GM21360 (cell line): ENCODE measurements at regions not wholly inside any gene's neighbourhood (a gene's known extent, or its start where the extent isn't known, plus 50 kb on each side); places are given as distances from the start of the nearest gene placed in this dataset.
"Not testable (repeated sequence)": the region's sequence is repeated elsewhere in the genome, so short reads cannot be mapped to it uniquely, and the experiment has no call there.

Source experiments
- ATAC-seq: cut with Tn5 transposase; IDR thresholded peaks from one replicate; pipeline ENCODE4 v1.9.1; 2021; ENCODE audit warnings: mild to moderate bottlenecking, moderate library complexity; ENCODE audit not compliant: unreplicated experiment

GRCh38 chr7:153402721-153403541 lies 643.4 kb downstream of the ACTR3B start:
- no peak for ATAC-seq

GRCh38 chr7:153404124-153404523 lies 644.6 kb downstream of the ACTR3B start:
- ATAC-seq: no peak

- no peak for ATAC-seq
These were observed 645.3 kb downstream of the ACTR3B start for GRCh38 chr7:153404781-153405279.

GRCh38 chr7:153405704-153406485 lies 646.3 kb upstream of the DPP6 start:
- ATAC-seq: no peak

- ATAC-seq: no peak
These were observed 645.7 kb upstream of the DPP6 start for GRCh38 chr7:153406486-153406872.

- no peak for ATAC-seq
These were observed 644.7 kb upstream of the DPP6 start for GRCh38 chr7:153407291-153408046.

GRCh38 chr7:153408360-153409335 lies 643.5 kb upstream of the DPP6 start:
- no peak for ATAC-seq

- not testable (repeated sequence) for ATAC-seq
These were observed 642.4 kb upstream of the DPP6 start for GRCh38 chr7:153409567-153410342.

- not testable (repeated sequence) for ATAC-seq
These were observed 641.1 kb upstream of the DPP6 start for GRCh38 chr7:153410997-153411642.

- ATAC-seq: not testable (repeated sequence)
These were observed 639.9 kb upstream of the DPP6 start for GRCh38 chr7:153412114-153412823.

- not testable (repeated sequence) for ATAC-seq
These were observed 639.4 kb upstream of the DPP6 start for GRCh38 chr7:153412824-153413198.

GRCh38 chr7:153413199-153413539 lies 639.0 kb upstream of the DPP6 start:
- ATAC-seq: no peak

- ATAC-seq: no peak
These were observed 638.5 kb upstream of the DPP6 start for GRCh38 chr7:153413540-153414287.

GRCh38 chr7:153414288-153414629 lies 637.9 kb upstream of the DPP6 start:
- no peak for ATAC-seq

GRCh38 chr7:153415632-153416031 lies 636.6 kb upstream of the DPP6 start:
- ATAC-seq: no peak

GRCh38 chr7:153422291-153423209 lies 629.6 kb upstream of the DPP6 start:
- no peak for ATAC-seq

GRCh38 chr7:153423210-153423590 lies 629.0 kb upstream of the DPP6 start:
- no peak for ATAC-seq
